H9 (cell line): ENCODE measurements at regions not wholly inside any gene's neighbourhood (a gene's known extent, or its start where the extent isn't known, plus 50 kb on each side); places are given as distances from the start of the nearest gene placed in this dataset.

Source experiments
- DNase-seq: peaks from one replicate; pipeline ENCODE4 v3.0.0-alpha.2; 2017
- H2AFZ ChIP-seq: one replicate; pipeline ENCODE4 v1.6.1; 2013; ENCODE audit warnings: mild to moderate bottlenecking, low read length, control low read depth, moderate library complexity
- H2AK5ac ChIP-seq: 2 replicates; pipeline ENCODE4 v1.6.1; 2013; ENCODE audit warnings: low read length, control low read depth, mixed read lengths; ENCODE audit not compliant: insufficient read length
- H2BK120ac ChIP-seq: one replicate; pipeline ENCODE4 v1.6.1; 2013; ENCODE audit warnings: low read depth, mild to moderate bottlenecking, low read length, control low read depth, inconsistent platforms; ENCODE audit not compliant: poor library complexity, severe bottlenecking
- H2BK12ac ChIP-seq: 2 replicates; pipeline ENCODE4 v1.6.1; 2013; ENCODE audit warnings: low read length, control low read depth, mixed read lengths, low read depth; ENCODE audit not compliant: insufficient read length
- H2BK15ac ChIP-seq: 2 replicates; pipeline ENCODE4 v1.6.1; 2013; ENCODE audit warnings: low read depth, low read length, control low read depth
- H2BK20ac ChIP-seq: one replicate; pipeline ENCODE4 v1.6.1; 2013; ENCODE audit warnings: low read depth, mild to moderate bottlenecking, low read length, control low read depth, inconsistent platforms; ENCODE audit not compliant: poor library complexity, severe bottlenecking
- H2BK5ac ChIP-seq: 2 replicates; pipeline ENCODE4 v1.6.1; 2013; ENCODE audit warnings: low read length, control low read depth, mixed read lengths; ENCODE audit not compliant: insufficient read length
- H3K14ac ChIP-seq: 2 replicates; pipeline ENCODE4 v1.6.1; 2013; ENCODE audit warnings: low read length, control low read depth; ENCODE audit not compliant: insufficient read depth
- H3K18ac ChIP-seq: 2 replicates; pipeline ENCODE4 v1.6.1; 2013; ENCODE audit warnings: low read depth, mild to moderate bottlenecking, mixed read lengths, low read length, control low read depth; ENCODE audit not compliant: insufficient read length
- H3K23ac ChIP-seq: 2 replicates; pipeline ENCODE4 v1.6.1; 2013; ENCODE audit warnings: low read length, control low read depth, mixed read lengths, low read depth; ENCODE audit not compliant: insufficient read length
- H3K23me2 ChIP-seq: 2 replicates; pipeline ENCODE4 v1.6.1; 2013; ENCODE audit warnings: low read depth, mild to moderate bottlenecking, mixed read lengths, low read length, control low read depth; ENCODE audit not compliant: insufficient read length, poor library complexity, severe bottlenecking
- H3K27ac ChIP-seq: 2 replicates; pipeline ENCODE4 v1.5.1; 2013; ENCODE audit warnings: low read length, control low read depth, mixed read lengths, low read depth; ENCODE audit not compliant: insufficient read length
- H3K27me3 ChIP-seq: 2 replicates; pipeline ENCODE4 v1.6.1; 2013; ENCODE audit warnings: low read length, control low read depth, inconsistent platforms; ENCODE audit not compliant: insufficient read depth
- H3K4ac ChIP-seq: 2 replicates; pipeline ENCODE4 v1.6.1; 2013; ENCODE audit warnings: low read depth, mild to moderate bottlenecking, control low read depth, inconsistent platforms, low read length, moderate library complexity
- H3K4me1 ChIP-seq: 2 replicates; pipeline ENCODE4 v1.6.1; 2013; ENCODE audit warnings: low read length, control low read depth, inconsistent platforms; ENCODE audit not compliant: insufficient read depth
- H3K4me2 ChIP-seq: 2 replicates; pipeline ENCODE4 v1.6.1; 2013; ENCODE audit warnings: low read length, control low read depth, mixed read lengths; ENCODE audit not compliant: insufficient read length, insufficient read depth
- H3K56ac ChIP-seq: 2 replicates; pipeline ENCODE4 v1.6.1; 2013; ENCODE audit warnings: low read depth, mild to moderate bottlenecking, mixed read lengths, low read length, control low read depth; ENCODE audit not compliant: insufficient read length
- H3K79me1 ChIP-seq: 2 replicates; pipeline ENCODE4 v1.6.1; 2013; ENCODE audit warnings: low read depth, mild to moderate bottlenecking, moderate library complexity, low read length, control low read depth, inconsistent platforms; ENCODE audit not compliant: insufficient read depth, poor library complexity, severe bottlenecking
- H3K79me2 ChIP-seq: 2 replicates; pipeline ENCODE4 v1.6.1; 2013; ENCODE audit warnings: low read length, control low read depth, inconsistent platforms; ENCODE audit not compliant: insufficient read depth
- H3K9ac ChIP-seq: 2 replicates; pipeline ENCODE4 v1.6.1; 2013; ENCODE audit warnings: low read length, control low read depth, mixed read lengths; ENCODE audit not compliant: insufficient read length; ENCODE audit errors: extremely low read depth
- H3K9me3 ChIP-seq: one replicate; pipeline ENCODE4 v1.6.1; 2013; ENCODE audit warnings: low read depth, low read length, inconsistent platforms; ENCODE audit not compliant: control insufficient read depth
- H3T11ph ChIP-seq: one replicate; pipeline ENCODE4 v1.6.1; 2013; ENCODE audit warnings: mild to moderate bottlenecking, low read length, control low read depth, inconsistent platforms
- H4K20me1 ChIP-seq: one replicate; pipeline ENCODE4 v1.6.1; 2013; ENCODE audit not compliant: control insufficient read depth, insufficient read length, insufficient read depth
- H4K5ac ChIP-seq: 2 replicates; pipeline ENCODE4 v1.6.1; 2013; ENCODE audit warnings: low read depth, mild to moderate bottlenecking, mixed read lengths, low read length, control low read depth; ENCODE audit not compliant: insufficient read length
- H4K8ac ChIP-seq: replicated peaks from 2 replicates; pipeline ENCODE4 v1.6.1; 2013; ENCODE audit warnings: low read length, control low read depth, mixed read lengths, low read depth; ENCODE audit not compliant: insufficient read length
- H4K91ac ChIP-seq: 2 replicates; pipeline ENCODE4 v1.6.1; 2013; ENCODE audit warnings: low read depth, mild to moderate bottlenecking, moderate library complexity, mixed read lengths, low read length, control low read depth; ENCODE audit not compliant: insufficient read length
- H3K27ac Mint-ChIP-seq, 3 experiments: 2 replicates in 2 of 3; 3 replicates in 1 of 3; pipeline ENCODE4 v1.8.0; 2020 to 2021; ENCODE audit warnings: mixed read lengths in 3 of 3, mild to moderate bottlenecking in 1 of 3, moderate library complexity in 1 of 3
- H3K27me3 Mint-ChIP-seq: 2 replicates; pipeline ENCODE4 v1.8.0; 2021; ENCODE audit warnings: low read depth, mild to moderate bottlenecking, moderate library complexity, mixed read lengths
- H3K36me3 Mint-ChIP-seq, 3 experiments: 2 replicates in 2 of 3; 3 replicates in 1 of 3; pipeline ENCODE4 v1.8.0; 2020 to 2021; ENCODE audit warnings: low read depth in 3 of 3, mixed read lengths in 3 of 3; ENCODE audit not compliant: insufficient read depth in 1 of 3
- H3K4me1 Mint-ChIP-seq, 2 experiments: 2 replicates each; pipeline ENCODE4 v1.8.0; 2020; ENCODE audit warnings: mixed read lengths in 2 of 2
- H3K4me3 Mint-ChIP-seq, 2 experiments: 2 replicates in 1 of 2; 3 replicates in 1 of 2; pipeline ENCODE4 v1.8.0; 2020 to 2021; ENCODE audit warnings: mild to moderate bottlenecking in 2 of 2, mixed read lengths in 2 of 2, moderate library complexity in 1 of 2
- H3K9me3 Mint-ChIP-seq, 2 experiments: 2 replicates in 1 of 2; 3 replicates in 1 of 2; pipeline ENCODE4 v1.8.0; 2020; ENCODE audit warnings: mild to moderate bottlenecking in 2 of 2, mixed read lengths in 2 of 2, moderate library complexity in 1 of 2
- WGBS: extraction: QIAGEN DNeasy Blood & Tissue Kit; methylation state at CpG from one replicate; pipeline ENCODE4 v1.1.7; 2013; ENCODE audit warnings: missing lambda C conversion rate, low lambda C conversion rate, mixed read lengths; ENCODE audit not compliant: insufficient read length; ENCODE audit errors: extremely low coverage; 5-methylcytosine and 5-hydroxymethylcytosine counted together
- TF ChIP-seq, protein P1 (sequence below): fragments of 200-600 bp; sonication (generic); conservative IDR thresholded peaks from 3 replicates; pipeline ENCODE4 v1.8.0; 2021; ENCODE audit warnings: antibody characterized with exemption, mild to moderate bottlenecking

DNA sequence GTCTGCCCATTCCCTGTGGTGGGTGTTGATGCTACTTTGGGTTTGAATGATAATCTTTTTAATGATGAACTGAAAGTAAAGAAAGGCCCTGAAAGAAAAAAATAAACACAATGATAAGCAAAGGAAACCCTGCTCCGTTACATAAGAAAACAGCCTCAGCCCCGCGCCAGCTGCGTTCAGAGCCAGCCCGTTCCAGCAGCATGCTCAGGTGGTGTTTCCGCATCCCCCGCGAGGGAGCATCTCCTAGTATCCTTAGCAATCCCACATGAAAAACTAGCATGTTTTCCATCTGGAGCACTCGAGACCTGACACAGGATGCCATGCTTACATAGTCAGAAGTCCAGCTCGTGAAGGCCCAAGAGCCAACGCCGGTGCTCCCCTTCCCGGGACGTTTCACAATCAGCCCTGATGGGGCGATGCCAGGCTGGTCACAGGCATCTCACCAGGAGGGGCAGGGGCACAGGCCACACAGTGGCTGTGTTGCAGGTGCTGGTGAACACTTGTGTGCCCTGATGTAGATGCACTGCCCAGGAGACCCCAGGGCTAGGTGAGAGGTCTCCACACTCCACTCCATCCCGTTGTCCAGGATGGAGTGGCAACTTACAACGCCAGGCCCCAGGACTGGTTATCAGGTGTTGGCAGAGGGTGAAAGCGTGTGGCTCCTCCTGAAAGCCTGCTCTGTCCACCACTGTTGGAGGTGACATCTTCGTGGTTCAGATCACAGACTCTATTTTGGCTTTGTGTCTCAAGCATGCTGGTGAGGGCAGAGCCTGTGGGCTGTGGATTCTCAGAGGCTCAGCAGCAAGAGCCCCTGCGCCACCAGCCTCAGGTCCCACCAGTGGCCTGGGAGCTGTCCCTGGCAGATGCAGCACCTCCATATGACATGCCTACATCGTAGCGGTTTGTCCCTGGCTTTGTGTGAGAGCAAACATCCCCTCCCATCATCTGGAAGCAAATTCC, 246.8 kb upstream of the IRX1 start:
- Histone ChIP-seq H4K20me1 (no peaks in the 10 kb centered on the region), H3K9me3 (no peaks in the 10 kb centered on the region), H3K27ac (no peak overlapping the region), H2AK5ac (no peak overlapping the region), H3K9ac (no peak overlapping the region), H3K27me3 (no peaks in the 10 kb centered on the region), H2AFZ (no peak overlapping the region), H3K79me1 (no peaks in the 10 kb centered on the region), H3T11ph (no peak overlapping the region), H3K4me2 (no peak overlapping the region), H3K56ac (no peak overlapping the region), H3K23me2 (no peaks in the 10 kb centered on the region), H2BK120ac (no peak overlapping the region), H2BK12ac (no peak overlapping the region), H3K79me2 (no peaks in the 10 kb centered on the region), H2BK15ac (no peak overlapping the region), H2BK5ac (no peak overlapping the region), H3K4ac (no peak overlapping the region), H3K4me1 (no peaks in the 10 kb centered on the region), H4K5ac (no peak overlapping the region), H2BK20ac (no peak overlapping the region), H4K8ac (no peak overlapping the region), H4K91ac (no peak overlapping the region), H3K23ac (no peak overlapping the region), H3K14ac (no peak overlapping the region; the same call in 1 of the 2 replicates), H3K18ac (no peak overlapping the region)
- Mint-ChIP-seq H3K9me3 (0 out of 5 replicates have a peak, but pooled peaks cover 0 to 3% of the 10 kb centered on the region in 2 experiments), H3K4me3 (no peak overlapping the region), H3K4me1 (peaks cover 9 to 11% of the 10 kb centered on the region in 2 experiments; a peak in 3 of 4 replicates), H3K36me3 (peaks cover 0 to 4% (median 0%) of the 10 kb centered on the region in 3 experiments; a peak in 1 of 7 replicates), H3K27me3 (peaks cover 4% of the 10 kb centered on the region; the same call in 1 of the 2 replicates), H3K27ac (no peak overlapping the region)
- peak; percentile 17 for DNase-seq
- TF ChIP-seq, protein P1, sequence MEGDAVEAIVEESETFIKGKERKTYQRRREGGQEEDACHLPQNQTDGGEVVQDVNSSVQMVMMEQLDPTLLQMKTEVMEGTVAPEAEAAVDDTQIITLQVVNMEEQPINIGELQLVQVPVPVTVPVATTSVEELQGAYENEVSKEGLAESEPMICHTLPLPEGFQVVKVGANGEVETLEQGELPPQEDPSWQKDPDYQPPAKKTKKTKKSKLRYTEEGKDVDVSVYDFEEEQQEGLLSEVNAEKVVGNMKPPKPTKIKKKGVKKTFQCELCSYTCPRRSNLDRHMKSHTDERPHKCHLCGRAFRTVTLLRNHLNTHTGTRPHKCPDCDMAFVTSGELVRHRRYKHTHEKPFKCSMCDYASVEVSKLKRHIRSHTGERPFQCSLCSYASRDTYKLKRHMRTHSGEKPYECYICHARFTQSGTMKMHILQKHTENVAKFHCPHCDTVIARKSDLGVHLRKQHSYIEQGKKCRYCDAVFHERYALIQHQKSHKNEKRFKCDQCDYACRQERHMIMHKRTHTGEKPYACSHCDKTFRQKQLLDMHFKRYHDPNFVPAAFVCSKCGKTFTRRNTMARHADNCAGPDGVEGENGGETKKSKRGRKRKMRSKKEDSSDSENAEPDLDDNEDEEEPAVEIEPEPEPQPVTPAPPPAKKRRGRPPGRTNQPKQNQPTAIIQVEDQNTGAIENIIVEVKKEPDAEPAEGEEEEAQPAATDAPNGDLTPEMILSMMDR, result no peak
- no CpG with 5 or more reads among the region's 22 CpGs for WGBS
